ENCODE measurements at regions not wholly inside any gene's neighbourhood (a gene's known extent, or its start where the extent isn't known, plus 50 kb on each side); places are given as distances from the start of the nearest gene placed in this dataset.

DNA sequence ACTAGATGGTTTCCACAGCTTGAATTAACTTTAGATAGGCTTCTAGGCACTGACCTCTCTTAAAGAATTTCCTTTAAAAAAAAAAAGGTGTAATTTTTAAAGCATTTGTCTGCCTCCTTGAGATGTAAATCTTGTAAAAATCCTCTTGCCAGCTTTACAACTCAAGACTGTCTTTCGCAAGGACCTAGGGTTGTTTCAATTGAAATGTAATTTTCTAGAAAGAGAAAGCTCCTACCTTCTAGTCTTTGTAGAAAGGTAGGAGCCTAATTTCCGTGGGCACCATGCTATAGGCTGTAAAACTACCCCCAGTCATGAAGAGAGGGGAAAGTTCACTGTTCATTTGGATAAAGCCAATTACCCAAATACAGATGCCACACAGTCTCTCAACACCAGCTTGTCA, 228.8 kb upstream of the TMEM229A start:
- Mint-ChIP-seq H3K4me1 (ENCODE audit: low read depth) (no peaks in the 10 kb centered on the region), H3K9me3 (no peaks in the 10 kb centered on the region), H3K4me3 (no peak overlapping the region), H3K27me3 (no peaks in the 10 kb centered on the region), H3K27ac (no peak overlapping the region), H3K36me3 (ENCODE audit: low read depth) (no peaks in the 10 kb centered on the region)
- ChIA-PET CTCF (no interaction called here), POLR2A (no interaction called here)
- no peak for ATAC-seq
- TF ChIP-seq, protein P1, sequence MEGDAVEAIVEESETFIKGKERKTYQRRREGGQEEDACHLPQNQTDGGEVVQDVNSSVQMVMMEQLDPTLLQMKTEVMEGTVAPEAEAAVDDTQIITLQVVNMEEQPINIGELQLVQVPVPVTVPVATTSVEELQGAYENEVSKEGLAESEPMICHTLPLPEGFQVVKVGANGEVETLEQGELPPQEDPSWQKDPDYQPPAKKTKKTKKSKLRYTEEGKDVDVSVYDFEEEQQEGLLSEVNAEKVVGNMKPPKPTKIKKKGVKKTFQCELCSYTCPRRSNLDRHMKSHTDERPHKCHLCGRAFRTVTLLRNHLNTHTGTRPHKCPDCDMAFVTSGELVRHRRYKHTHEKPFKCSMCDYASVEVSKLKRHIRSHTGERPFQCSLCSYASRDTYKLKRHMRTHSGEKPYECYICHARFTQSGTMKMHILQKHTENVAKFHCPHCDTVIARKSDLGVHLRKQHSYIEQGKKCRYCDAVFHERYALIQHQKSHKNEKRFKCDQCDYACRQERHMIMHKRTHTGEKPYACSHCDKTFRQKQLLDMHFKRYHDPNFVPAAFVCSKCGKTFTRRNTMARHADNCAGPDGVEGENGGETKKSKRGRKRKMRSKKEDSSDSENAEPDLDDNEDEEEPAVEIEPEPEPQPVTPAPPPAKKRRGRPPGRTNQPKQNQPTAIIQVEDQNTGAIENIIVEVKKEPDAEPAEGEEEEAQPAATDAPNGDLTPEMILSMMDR (IDR thresholded peaks at IDR 0.05), result no peak
- DNase-seq, result no peak
- intact Hi-C loops (cut with micrococcal nuclease), result no loop called here

GRCh38 chr7:124257638-124258308, 224.9 kb upstream of the TMEM229A start:
- intact Hi-C loops (cut with micrococcal nuclease), result no loop called here
- CTCF ChIA-PET, result no interaction called here
- Mint-ChIP-seq H3K4me3 (no peak overlapping the region), H3K9me3 (peaks cover 4% of the 10 kb centered on the region), H3K27ac (no peak overlapping the region), H3K36me3 (ENCODE audit: low read depth) (no peaks in the 10 kb centered on the region), H3K4me1 (ENCODE audit: low read depth) (no peaks in the 10 kb centered on the region), H3K27me3 (no peaks in the 10 kb centered on the region)
- TF ChIP-seq, protein P1 (IDR thresholded peaks at IDR 0.05), result no peak
- ATAC-seq (no peak), DNase-seq (no peak)
- POLR2A ChIA-PET, result no interaction called here

DNA sequence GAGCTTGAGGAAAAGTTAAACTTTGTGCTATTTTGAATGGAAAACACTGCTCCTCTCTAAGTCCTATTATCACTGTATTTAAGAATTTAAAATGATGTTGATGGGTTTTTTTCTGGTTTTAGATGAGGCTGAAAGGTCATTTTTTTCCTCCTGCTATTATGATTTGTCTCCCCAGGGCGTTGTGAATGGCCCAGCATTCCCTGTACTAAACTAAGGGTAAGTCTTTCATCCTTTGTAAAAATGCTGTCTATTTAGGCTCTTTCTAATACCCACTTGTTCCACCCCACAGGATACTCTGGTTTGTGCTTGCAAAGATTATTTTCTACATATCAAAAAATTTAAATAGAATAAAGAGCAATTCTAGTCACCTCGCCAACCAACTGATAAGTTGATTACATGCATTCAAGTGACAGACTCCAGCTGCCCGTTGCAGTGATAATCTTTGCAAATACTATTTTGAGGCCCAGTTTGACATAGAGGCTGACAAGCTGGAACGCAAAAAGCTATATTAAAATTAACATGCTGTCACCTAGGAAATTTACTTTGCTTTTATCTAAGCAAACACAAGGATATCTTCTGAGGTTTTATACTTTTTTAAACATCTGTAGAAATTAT, 222.3 kb upstream of the TMEM229A start:
- TF ChIP-seq, protein P1 (IDR thresholded peaks at IDR 0.05), result no peak
- ChIA-PET POLR2A (no interaction called here), CTCF (no interaction called here)
- Mint-ChIP-seq H3K36me3 (ENCODE audit: low read depth) (no peaks in the 10 kb centered on the region), H3K27ac (no peak overlapping the region), H3K4me3 (no peak overlapping the region), H3K27me3 (no peaks in the 10 kb centered on the region), H3K9me3 (peaks cover 4% of the 10 kb centered on the region), H3K4me1 (ENCODE audit: low read depth) (no peaks in the 10 kb centered on the region)
- DNase-seq (no peak), ATAC-seq (no peak)
- intact Hi-C loops (cut with micrococcal nuclease), result no loop called here

- POLR2A ChIA-PET, result no interaction called here
- ATAC-seq, result no peak
Measured at GRCh38 chr7:124254396-124254795, 221.5 kb upstream of the TMEM229A start.

GRCh38 chr7:124251636-124252035, 218.8 kb upstream of the TMEM229A start:
- ATAC-seq, result no peak
- Mint-ChIP-seq H3K4me3 (no peak overlapping the region), H3K36me3 (ENCODE audit: low read depth) (no peaks in the 10 kb centered on the region), H3K9me3 (peaks cover 4% of the 10 kb centered on the region), H3K4me1 (ENCODE audit: low read depth) (no peaks in the 10 kb centered on the region), H3K27ac (no peak overlapping the region), H3K27me3 (no peaks in the 10 kb centered on the region)
- POLR2A ChIA-PET, result no interaction called here
- intact Hi-C loops (cut with micrococcal nuclease), result no loop called here
- CTCF ChIA-PET, result no interaction called here
- no peak for DNase-seq
- TF ChIP-seq, protein P1 (IDR thresholded peaks at IDR 0.05), result no peak

More at GRCh38 chr7:124254396-124254795, 221.5 kb upstream of the TMEM229A start:
- Mint-ChIP-seq H3K9me3 (peaks cover 4% of the 10 kb centered on the region), H3K36me3 (ENCODE audit: low read depth) (no peaks in the 10 kb centered on the region), H3K27ac (no peak overlapping the region), H3K4me1 (ENCODE audit: low read depth) (no peaks in the 10 kb centered on the region), H3K27me3 (no peaks in the 10 kb centered on the region), H3K4me3 (no peak overlapping the region)
- TF ChIP-seq, protein P1 (IDR thresholded peaks at IDR 0.05), result no peak
- DNase-seq, result no peak
- intact Hi-C loops (cut with micrococcal nuclease), result no loop called here
- CTCF ChIA-PET, result no interaction called here

All from activated CD8-positive, alpha-beta T cell treated with anti-CD3 and anti-CD28 coated beads for 36 hours (primary cell).